Neural progenitor cell (in vitro differentiated cells): ENCODE measurements at regions not wholly inside any gene's neighbourhood (a gene's known extent, or its start where the extent isn't known, plus 50 kb on each side); places are given as distances from the start of the nearest gene placed in this dataset.
A peak's percentile ranks its signal among the peaks of the same experiment; 100 is the strongest.

Source experiments
- DNase-seq: peaks from one replicate; pipeline ENCODE4 v3.0.0-alpha.2; 2016; ENCODE audit warnings: low spot score
- H2AFZ ChIP-seq: fragments of 200-600 bp; sonication (generic); replicated peaks from 2 replicates; pipeline ENCODE4 v1.6.1; 2016; ENCODE audit warnings: antibody characterized with exemption
- H3F3A ChIP-seq: fragments of 200-600 bp; sonication (generic); 2 replicates; pipeline ENCODE4 v1.6.1; 2016; ENCODE audit warnings: antibody characterized with exemption, low read depth
- H3K27ac ChIP-seq: fragments of 200-600 bp; sonication (generic); 2 replicates; pipeline ENCODE4 v1.5.1; 2016; ENCODE audit warnings: mild to moderate bottlenecking
- H3K27me3 ChIP-seq: fragments of 200-600 bp; sonication (generic); 2 replicates; pipeline ENCODE4 v1.6.1; 2016; ENCODE audit warnings: mild to moderate bottlenecking, moderate library complexity
- H3K36me3 ChIP-seq: fragments of 200-600 bp; sonication (generic); 2 replicates; pipeline ENCODE4 v1.5.1; 2016
- H3K4me1 ChIP-seq: fragments of 200-600 bp; sonication (generic); 2 replicates; pipeline ENCODE4 v1.6.1; 2016; ENCODE audit warnings: mixed run types
- H3K4me2 ChIP-seq: fragments of 200-600 bp; sonication (generic); 2 replicates; pipeline ENCODE4 v1.6.1; 2016
- H3K4me3 ChIP-seq: fragments of 200-600 bp; sonication (generic); 2 replicates; pipeline ENCODE4 v1.5.1; 2016
- H3K79me2 ChIP-seq: fragments of 200-600 bp; sonication (generic); 2 replicates; pipeline ENCODE4 v1.6.1; 2016; ENCODE audit warnings: low read depth
- H3K9ac ChIP-seq: fragments of 200-600 bp; sonication (generic); 2 replicates; pipeline ENCODE4 v1.6.1; 2016
- H3K9me3 ChIP-seq: fragments of 200-600 bp; sonication (generic); 2 replicates; pipeline ENCODE4 v1.5.1; 2016; ENCODE audit warnings: low read depth
- H4K20me1 ChIP-seq: fragments of 200-600 bp; sonication (generic); 2 replicates; pipeline ENCODE4 v1.6.1; 2016; ENCODE audit warnings: low read depth
- H3K27ac Mint-ChIP-seq: 3 replicates; pipeline ENCODE4 v1.8.0; 2021; ENCODE audit warnings: mixed read lengths
- H3K27me3 Mint-ChIP-seq: 2 replicates; pipeline ENCODE4 v1.8.0; 2022; ENCODE audit warnings: low read depth, mild to moderate bottlenecking, inconsistent platforms, moderate library complexity, mixed read lengths; ENCODE audit not compliant: insufficient read depth
- H3K36me3 Mint-ChIP-seq: 3 replicates; pipeline ENCODE4 v1.8.0; 2021; ENCODE audit warnings: mixed read lengths
- H3K4me1 Mint-ChIP-seq: 3 replicates; pipeline ENCODE4 v1.8.0; 2021; ENCODE audit warnings: mixed read lengths
- H3K4me3 Mint-ChIP-seq: 3 replicates; pipeline ENCODE4 v1.8.0; 2021; ENCODE audit warnings: mild to moderate bottlenecking, moderate library complexity, mixed read lengths
- H3K9me3 Mint-ChIP-seq: 3 replicates; pipeline ENCODE4 v1.8.0; 2020; ENCODE audit warnings: mixed read lengths
- CTCF ChIP-seq: fragments of 200-600 bp; sonication (generic); IDR thresholded peaks from 2 replicates; pipeline ENCODE4 v1.5.1; 2017; ENCODE audit warnings: antibody characterized with exemption, mild to moderate bottlenecking
- EZH2 ChIP-seq: fragments of 200-600 bp; sonication (generic); IDR thresholded peaks from 2 replicates; pipeline ENCODE4 v1.6.1; 2017; ENCODE audit warnings: antibody characterized with exemption, mild to moderate bottlenecking, moderate library complexity
- EZH2phosphoT487 ChIP-seq: fragments of 200-600 bp; sonication (generic); IDR thresholded peaks from 2 replicates; pipeline ENCODE4 v1.6.1; 2017; ENCODE audit warnings: antibody characterized with exemption

GRCh38 chr18:22340331-22340730 lies 77.4 kb downstream of the CTAGE1 start:
- H3K9me3 Mint-ChIP-seq: no peaks in the 10 kb centered on the region

GRCh38 chr18:22339913-22340312 lies 77.8 kb downstream of the CTAGE1 start:
- peaks cover 26% of the 10 kb centered on the region for H3K27me3 Mint-ChIP-seq
- no peak overlapping the region for H3K27ac ChIP-seq
- TF ChIP-seq EZH2phosphoT487 (no peak), EZH2 (no peak), CTCF (no peak)
- H3F3A ChIP-seq: no peaks in the 10 kb centered on the region
- peaks cover 86% of the 10 kb centered on the region for H3K27me3 ChIP-seq
- H3K36me3 ChIP-seq: no peaks in the 10 kb centered on the region
- peaks cover 25% of the 10 kb centered on the region for H3K4me1 Mint-ChIP-seq
- no peaks in the 10 kb centered on the region for H3K4me1 ChIP-seq
- no peaks in the 10 kb centered on the region for H3K36me3 Mint-ChIP-seq
- DNase-seq: no peak
- no peaks in the 10 kb centered on the region for H3K79me2 ChIP-seq
- no peaks in the 10 kb centered on the region for H3K9me3 ChIP-seq
- H3K4me3 Mint-ChIP-seq: no peak overlapping the region
- H4K20me1 ChIP-seq: no peaks in the 10 kb centered on the region
- H3K27ac Mint-ChIP-seq: no peak overlapping the region
- no peak overlapping the region for H3K9ac ChIP-seq
- no peak overlapping the region for H3K4me3 ChIP-seq
- no peak overlapping the region for H3K4me2 ChIP-seq
- no peak overlapping the region for H2AFZ ChIP-seq
- H3K9me3 Mint-ChIP-seq: no peaks in the 10 kb centered on the region

More at GRCh38 chr18:22340331-22340730, 77.4 kb downstream of the CTAGE1 start:
- no peak overlapping the region for H2AFZ ChIP-seq
- no peaks in the 10 kb centered on the region for H3K9me3 ChIP-seq
- no peaks in the 10 kb centered on the region for H3F3A ChIP-seq
- peaks cover 28% of the 10 kb centered on the region for H3K27me3 Mint-ChIP-seq
- no peak overlapping the region for H3K4me3 Mint-ChIP-seq
- TF ChIP-seq EZH2phosphoT487 (no peak), EZH2 (no peak), CTCF (no peak)
- no peak overlapping the region for H3K27ac ChIP-seq
- H4K20me1 ChIP-seq: no peaks in the 10 kb centered on the region
- H3K36me3 ChIP-seq: no peaks in the 10 kb centered on the region
- H3K4me1 ChIP-seq: no peaks in the 10 kb centered on the region
- no peaks in the 10 kb centered on the region for H3K79me2 ChIP-seq
- H3K4me2 ChIP-seq: no peak overlapping the region
- H3K36me3 Mint-ChIP-seq: no peaks in the 10 kb centered on the region
- H3K9ac ChIP-seq: no peak overlapping the region
- H3K27me3 ChIP-seq: peaks cover 86% of the 10 kb centered on the region
- no peak for DNase-seq
- H3K27ac Mint-ChIP-seq: no peak overlapping the region
- peaks cover 29% of the 10 kb centered on the region for H3K4me1 Mint-ChIP-seq
- no peak overlapping the region for H3K4me3 ChIP-seq

GRCh38 chr18:22337833-22338232 lies 79.9 kb downstream of the CTAGE1 start:
- H3K27me3 Mint-ChIP-seq: peaks cover 20% of the 10 kb centered on the region

More at GRCh38 chr18:22337833-22338232, 79.9 kb downstream of the CTAGE1 start:
- no peak overlapping the region for H3K4me2 ChIP-seq
- H3K79me2 ChIP-seq: no peaks in the 10 kb centered on the region
- no peaks in the 10 kb centered on the region for H3K36me3 ChIP-seq
- Mint-ChIP-seq H3K4me3 (no peak overlapping the region), H3K27ac (peak overlapping the region; percentile 70), H3K36me3 (no peaks in the 10 kb centered on the region), H3K4me1 (peaks cover 8% of the 10 kb centered on the region), H3K9me3 (no peaks in the 10 kb centered on the region)
- no peak overlapping the region for H3K27ac ChIP-seq
- H3K9me3 ChIP-seq: no peaks in the 10 kb centered on the region
- no peak for TF ChIP-seq CTCF
- TF ChIP-seq EZH2: no peak
- TF ChIP-seq EZH2phosphoT487: no peak
- no peaks in the 10 kb centered on the region for H3F3A ChIP-seq
- no peak overlapping the region for H3K9ac ChIP-seq
- no peaks in the 10 kb centered on the region for H3K4me1 ChIP-seq
- H3K27me3 ChIP-seq: peaks cover 81% of the 10 kb centered on the region
- no peaks in the 10 kb centered on the region for H4K20me1 ChIP-seq
- DNase-seq: no peak
- H3K4me3 ChIP-seq: no peak overlapping the region
- no peak overlapping the region for H2AFZ ChIP-seq
